Keratinocyte (primary cell): ENCODE measurements at regions not wholly inside any gene's neighbourhood (a gene's known extent, or its start where the extent isn't known, plus 50 kb on each side); places are given as distances from the start of the nearest gene placed in this dataset.
"Not testable (repeated sequence)": the region's sequence is repeated elsewhere in the genome, so short reads cannot be mapped to it uniquely, and the experiment has no call there.

Source experiments
- DNase-seq: peaks from one replicate; pipeline ENCODE4 v3.0.0-alpha.2; 2011; ENCODE audit warnings: low read depth, missing footprints, low spot score
- FAIRE-seq: peaks from 2 replicates; lab custom pipeline; 2011; peaks lifted over from hg19 to GRCh38; lab: Jason Lieb, UNC
- H2AFZ ChIP-seq: 2 replicates; pipeline ENCODE4 v1.6.0; 2012; ENCODE audit warnings: low read length, control low read depth, inconsistent platforms; ENCODE audit not compliant: control insufficient read depth
- H3K27ac ChIP-seq: 2 replicates; pipeline ENCODE4 v1.5.1; 2011; ENCODE audit warnings: low read length; ENCODE audit not compliant: control insufficient read depth, insufficient read depth
- H3K27me3 ChIP-seq: 3 replicates; pipeline ENCODE4 v1.6.0; 2011; ENCODE audit warnings: low read length; ENCODE audit not compliant: control insufficient read depth, insufficient read depth; ENCODE audit errors: extremely low read depth
- H3K36me3 ChIP-seq, 2 experiments: 2 replicates in 1 of 2; 3 replicates in 1 of 2; pipeline ENCODE4 v1.5.1; 2011; ENCODE audit warnings: low read length in 2 of 2, mild to moderate bottlenecking in 1 of 2; ENCODE audit not compliant: control insufficient read depth in 2 of 2, insufficient read depth in 2 of 2; ENCODE audit errors: extremely low read depth in 1 of 2
- H3K4me1 ChIP-seq: 3 replicates; pipeline ENCODE4 v1.5.1; 2011; ENCODE audit warnings: low read length; ENCODE audit not compliant: control insufficient read depth, insufficient read depth; ENCODE audit errors: extremely low read depth
- H3K4me2 ChIP-seq: 3 replicates; pipeline ENCODE4 v1.6.0; 2011; ENCODE audit warnings: low read depth, low read length; ENCODE audit not compliant: control insufficient read depth, insufficient read depth; ENCODE audit errors: extremely low read depth
- H3K4me3 ChIP-seq, 3 experiments: fragments of 200-600 bp in 1 of 3; sonication (generic) in 1 of 3; 2 replicates in 2 of 3; 3 replicates in 1 of 3; pipeline ENCODE4 v1.5.1; 2011 to 2016; ENCODE audit warnings: low read length in 3 of 3, mild to moderate bottlenecking in 3 of 3, control low read depth in 2 of 3, inconsistent platforms in 1 of 3, low read depth in 1 of 3, mixed read lengths in 1 of 3, mixed run types in 1 of 3, moderate library complexity in 1 of 3; ENCODE audit not compliant: control insufficient read depth in 2 of 3, insufficient read depth in 2 of 3; ENCODE audit errors: extremely low read depth in 1 of 3
- H3K79me2 ChIP-seq: 2 replicates; pipeline ENCODE4 v1.6.0; 2012; ENCODE audit warnings: low read length; ENCODE audit not compliant: control insufficient read depth, insufficient read depth
- H3K9ac ChIP-seq: 3 replicates; pipeline ENCODE4 v1.6.0; 2011; ENCODE audit warnings: low read length; ENCODE audit not compliant: control insufficient read depth, insufficient read depth; ENCODE audit errors: extremely low read depth
- H3K9me1 ChIP-seq: 3 replicates; pipeline ENCODE4 v1.6.0; 2011; ENCODE audit warnings: low read length; ENCODE audit not compliant: control insufficient read depth, insufficient read depth; ENCODE audit errors: extremely low read depth
- H3K9me3 ChIP-seq: 2 replicates; pipeline ENCODE4 v1.5.1; 2012; ENCODE audit warnings: low read depth, low read length; ENCODE audit not compliant: control insufficient read depth
- H4K20me1 ChIP-seq: 3 replicates; pipeline ENCODE4 v1.6.0; 2011; ENCODE audit warnings: low read length; ENCODE audit not compliant: control insufficient read depth, insufficient read depth; ENCODE audit errors: extremely low read depth
- CTCF ChIP-seq, 3 experiments: IDR thresholded peaks in 1 of 3; conservative IDR thresholded peaks in 1 of 3; optimal IDR thresholded peaks in 1 of 3; 2 replicates in 2 of 3; 3 replicates in 1 of 3; pipeline versions ENCODE3 to v1.5.1; 2011; ENCODE audit warnings: low read length in 3 of 3, mild to moderate bottlenecking in 3 of 3, moderate library complexity in 2 of 3, control low read depth in 1 of 3, inconsistent platforms in 1 of 3; ENCODE audit not compliant: insufficient read depth in 2 of 3; ENCODE audit errors: extremely low read depth in 1 of 3
- EZH2 ChIP-seq: IDR thresholded peaks from one replicate; pipeline ENCODE4 v1.6.1; 2012; ENCODE audit warnings: inconsistent platforms, mild to moderate bottlenecking, low read length, moderate library complexity
- dilution Hi-C: fragments of 300-500 bp; cut with MboI; formaldehyde crosslinking; loops from one replicate; pipeline ENCODE4 v1.7.0; 2020; ENCODE audit warnings: low sequenced_read_pairs; ENCODE audit not compliant: extremely low pct_ligation_motif_present

- TF ChIP-seq EZH2 (no peak), CTCF (optimal IDR thresholded peaks at IDR 0.05 in 1 of 3, IDR thresholded peaks at IDR 0.05 in 1 of 3, conservative IDR thresholded peaks at IDR 0.05 in 1 of 3; ENCODE audit: extremely low read depth in 1 of 3, insufficient read depth in 2 of 3, low read length in 3 of 3) (no peak)
- dilution Hi-C loops, result no loop called here
- peaks cover 3% of the 10 kb centered on the region for H3K27me3 ChIP-seq
- no peak overlapping the region for H3K4me3 ChIP-seq
- H2AFZ ChIP-seq, result no peak overlapping the region
- H3K9me3 ChIP-seq, result no peaks in the 10 kb centered on the region
- H4K20me1 ChIP-seq, result no peaks in the 10 kb centered on the region
- H3K4me1 ChIP-seq, result no peaks in the 10 kb centered on the region
- H3K9me1 ChIP-seq, result no peaks in the 10 kb centered on the region
- no peak for FAIRE-seq
- DNase-seq, result no peak
- no peak overlapping the region for H3K4me2 ChIP-seq
- H3K9ac ChIP-seq, result no peak overlapping the region
- no peaks in the 10 kb centered on the region for H3K36me3 ChIP-seq
- H3K79me2 ChIP-seq, result no peaks in the 10 kb centered on the region
- H3K27ac ChIP-seq, result no peak overlapping the region
Observed at GRCh38 chr5:66285343-66285922, 141.3 kb downstream of the SREK1 start.

GRCh38 chr5:66291771-66292170 lies 147.7 kb downstream of the SREK1 start:
- Histone ChIP-seq H3K9ac (no peak overlapping the region), H3K79me2 (no peaks in the 10 kb centered on the region), H3K4me2 (no peak overlapping the region), H3K27me3 (no peaks in the 10 kb centered on the region), H3K9me1 (no peaks in the 10 kb centered on the region), H3K9me3 (no peaks in the 10 kb centered on the region), H3K4me3 (no peak overlapping the region), H3K4me1 (no peaks in the 10 kb centered on the region), H3K36me3 (no peaks in the 10 kb centered on the region), H3K27ac (no peak overlapping the region), H4K20me1 (no peaks in the 10 kb centered on the region), H2AFZ (no peak overlapping the region)
- TF ChIP-seq CTCF (optimal IDR thresholded peaks at IDR 0.05 in 1 of 3, IDR thresholded peaks at IDR 0.05 in 1 of 3, conservative IDR thresholded peaks at IDR 0.05 in 1 of 3; ENCODE audit: extremely low read depth in 1 of 3, insufficient read depth in 2 of 3, low read length in 3 of 3) (no peak), EZH2 (no peak)
- FAIRE-seq, result no peak
- DNase-seq, result no peak
- dilution Hi-C loops, result no loop called here

- H3K27ac ChIP-seq, H3K27me3 ChIP-seq, H3K4me2 ChIP-seq, H3K4me1 ChIP-seq, H2AFZ ChIP-seq, FAIRE-seq, H3K9ac ChIP-seq, H3K9me1 ChIP-seq, H3K36me3 ChIP-seq, DNase-seq, H3K79me2 ChIP-seq, H3K9me3 ChIP-seq, H3K4me3 ChIP-seq, dilution Hi-C loops, H4K20me1 ChIP-seq: not testable (repeated sequence)
Observed at GRCh38 chr5:66293851-66294250, 149.8 kb downstream of the SREK1 start.
